Brain microvascular endothelial cell (primary cell): ENCODE measurements at regions not wholly inside any gene's neighbourhood (a gene's known extent, or its start where the extent isn't known, plus 50 kb on each side); places are given as distances from the start of the nearest gene placed in this dataset.
A peak's percentile ranks its signal among the peaks of the same experiment; 100 is the strongest.

Experiments used
- DNase-seq: peaks from one replicate; pipeline ENCODE4 v3.0.0-alpha.2; 2020
- H3K27ac ChIP-seq: fragments of 250-450 bp; sonication (Bioruptor Pico); 2 replicates; pipeline ENCODE4 v1.5.1; 2020; ENCODE audit warnings: mild to moderate bottlenecking, moderate library complexity
- H3K27me3 ChIP-seq: fragments of 250-450 bp; sonication (Bioruptor Pico); replicated peaks from 2 replicates; pipeline ENCODE4 v1.5.1; 2020; ENCODE audit warnings: mild to moderate bottlenecking
- H3K36me3 ChIP-seq: fragments of 250-450 bp; sonication (Bioruptor Pico); replicated peaks from 2 replicates; pipeline ENCODE4 v1.5.1; 2020; ENCODE audit warnings: mild to moderate bottlenecking
- H3K4me3 ChIP-seq: 2 replicates; pipeline ENCODE4 v1.5.1; 2011; ENCODE audit warnings: low read depth, mild to moderate bottlenecking, control low read depth, low read length, moderate library complexity
- in situ Hi-C: cut with HindIII; loops from 2 replicates; pipeline ENCODE4 v1.10.0; 2017; ENCODE audit warnings: low sequenced_read_pairs, low pct_ligation_motif_present
- TF ChIP-seq, protein P1 (sequence below): IDR thresholded peaks from 2 replicates; pipeline ENCODE4 v1.5.1; 2011; ENCODE audit warnings: low read depth, mild to moderate bottlenecking, moderate library complexity, low read length, control low read depth, inconsistent platforms; ENCODE audit errors: missing control alignments

DNA sequence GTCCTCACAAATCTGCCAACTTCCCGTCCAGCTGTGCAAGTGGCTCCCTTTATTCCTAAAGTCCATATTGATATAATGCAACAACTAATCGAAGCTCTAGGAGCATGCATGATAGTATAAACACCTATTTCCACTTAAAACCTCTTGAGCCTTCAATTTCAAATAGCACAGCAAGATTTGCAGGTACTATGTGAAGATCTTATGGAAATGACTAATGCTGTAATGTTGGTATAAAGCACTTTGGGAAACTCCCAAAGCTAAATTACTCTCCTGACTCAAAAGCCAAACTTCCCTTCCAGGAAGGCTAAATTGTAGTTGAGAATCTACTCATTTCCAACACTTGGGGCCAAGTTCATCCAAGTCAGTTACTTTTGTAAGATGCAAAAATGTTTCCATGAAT, 287.6 kb upstream of the CDH11 start:
- TF ChIP-seq, protein P1, sequence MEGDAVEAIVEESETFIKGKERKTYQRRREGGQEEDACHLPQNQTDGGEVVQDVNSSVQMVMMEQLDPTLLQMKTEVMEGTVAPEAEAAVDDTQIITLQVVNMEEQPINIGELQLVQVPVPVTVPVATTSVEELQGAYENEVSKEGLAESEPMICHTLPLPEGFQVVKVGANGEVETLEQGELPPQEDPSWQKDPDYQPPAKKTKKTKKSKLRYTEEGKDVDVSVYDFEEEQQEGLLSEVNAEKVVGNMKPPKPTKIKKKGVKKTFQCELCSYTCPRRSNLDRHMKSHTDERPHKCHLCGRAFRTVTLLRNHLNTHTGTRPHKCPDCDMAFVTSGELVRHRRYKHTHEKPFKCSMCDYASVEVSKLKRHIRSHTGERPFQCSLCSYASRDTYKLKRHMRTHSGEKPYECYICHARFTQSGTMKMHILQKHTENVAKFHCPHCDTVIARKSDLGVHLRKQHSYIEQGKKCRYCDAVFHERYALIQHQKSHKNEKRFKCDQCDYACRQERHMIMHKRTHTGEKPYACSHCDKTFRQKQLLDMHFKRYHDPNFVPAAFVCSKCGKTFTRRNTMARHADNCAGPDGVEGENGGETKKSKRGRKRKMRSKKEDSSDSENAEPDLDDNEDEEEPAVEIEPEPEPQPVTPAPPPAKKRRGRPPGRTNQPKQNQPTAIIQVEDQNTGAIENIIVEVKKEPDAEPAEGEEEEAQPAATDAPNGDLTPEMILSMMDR: no peak
- in situ Hi-C loops: no loop called here
- H3K36me3 ChIP-seq: no peaks in the 10 kb centered on the region
- H3K27me3 ChIP-seq: no peaks in the 10 kb centered on the region
- no peak overlapping the region for H3K4me3 ChIP-seq
- DNase-seq: no peak
- H3K27ac ChIP-seq: no peak overlapping the region

DNA sequence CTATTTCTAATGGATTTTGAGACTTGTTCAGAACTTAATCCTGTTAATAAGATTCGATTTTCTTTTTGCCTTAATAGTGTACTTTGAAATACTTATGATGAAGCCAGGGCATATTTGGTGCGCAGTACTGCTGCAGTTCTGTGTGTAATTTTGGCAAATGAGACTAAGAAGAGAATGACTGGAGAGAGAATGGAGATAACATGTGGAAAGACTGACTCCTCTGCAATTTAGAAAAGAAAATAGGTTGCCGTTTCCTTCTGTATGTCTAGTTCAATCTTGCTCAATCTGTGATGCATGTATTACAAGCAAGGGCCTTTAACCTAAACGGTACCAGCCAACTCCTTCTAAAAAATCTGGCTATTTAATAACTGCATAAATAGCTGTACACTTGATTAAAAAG, 285.1 kb upstream of the CDH11 start:
- in situ Hi-C loops: no loop called here
- Histone ChIP-seq H3K27ac (no peak overlapping the region), H3K4me3 (no peak overlapping the region), H3K27me3 (no peaks in the 10 kb centered on the region), H3K36me3 (no peaks in the 10 kb centered on the region)
- DNase-seq: no peak
- TF ChIP-seq, protein P1: no peak

DNA sequence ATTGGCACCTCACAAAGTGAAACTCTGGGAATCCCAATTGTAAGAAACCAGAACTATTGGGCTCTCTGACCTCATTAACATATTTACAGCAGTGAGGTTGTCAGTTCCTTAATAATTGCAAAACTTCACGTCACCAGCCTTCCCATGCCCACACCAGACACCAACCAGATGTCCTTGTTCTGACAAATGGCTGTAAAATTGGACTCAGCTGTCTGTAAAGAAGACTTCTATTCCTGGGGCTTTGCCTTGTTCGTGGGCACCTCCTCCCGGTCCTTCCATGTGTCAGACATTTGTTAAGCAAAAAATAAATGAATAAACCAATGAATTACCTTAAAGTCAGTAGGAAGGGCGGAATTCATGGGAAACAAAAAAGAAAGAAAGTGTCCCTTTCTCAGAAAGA, 284.3 kb upstream of the CDH11 start:
- no peak overlapping the region for H3K27ac ChIP-seq
- H3K27me3 ChIP-seq: no peaks in the 10 kb centered on the region
- in situ Hi-C loops: no loop called here
- TF ChIP-seq, protein P1: no peak
- no peak for DNase-seq
- no peaks in the 10 kb centered on the region for H3K36me3 ChIP-seq
- no peak overlapping the region for H3K4me3 ChIP-seq

DNA sequence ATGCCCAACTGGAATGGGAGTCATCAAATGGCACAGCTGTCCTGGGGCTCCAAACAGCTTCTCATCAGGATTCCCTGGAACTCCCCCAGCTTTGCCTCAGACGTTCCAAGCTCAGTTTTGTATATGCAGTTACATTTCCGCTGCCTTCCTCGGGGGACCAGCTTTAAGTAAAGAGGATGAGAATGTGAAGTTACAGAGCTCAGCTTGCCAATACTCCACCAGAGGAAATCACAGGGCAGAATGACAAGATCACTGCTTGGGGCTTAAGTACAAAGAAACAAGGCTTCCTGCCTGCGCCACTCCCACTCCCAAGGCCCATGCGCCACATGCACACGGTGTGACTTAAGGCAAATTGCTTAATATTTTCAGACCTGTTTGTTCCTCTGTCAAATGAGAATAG, 272.4 kb upstream of the CDH11 start:
- Histone ChIP-seq H3K27ac (no peak overlapping the region), H3K4me3 (no peak overlapping the region), H3K27me3 (no peaks in the 10 kb centered on the region), H3K36me3 (no peaks in the 10 kb centered on the region)
- in situ Hi-C loops: no loop called here
- DNase-seq: no peak
- TF ChIP-seq, protein P1: no peak

DNA sequence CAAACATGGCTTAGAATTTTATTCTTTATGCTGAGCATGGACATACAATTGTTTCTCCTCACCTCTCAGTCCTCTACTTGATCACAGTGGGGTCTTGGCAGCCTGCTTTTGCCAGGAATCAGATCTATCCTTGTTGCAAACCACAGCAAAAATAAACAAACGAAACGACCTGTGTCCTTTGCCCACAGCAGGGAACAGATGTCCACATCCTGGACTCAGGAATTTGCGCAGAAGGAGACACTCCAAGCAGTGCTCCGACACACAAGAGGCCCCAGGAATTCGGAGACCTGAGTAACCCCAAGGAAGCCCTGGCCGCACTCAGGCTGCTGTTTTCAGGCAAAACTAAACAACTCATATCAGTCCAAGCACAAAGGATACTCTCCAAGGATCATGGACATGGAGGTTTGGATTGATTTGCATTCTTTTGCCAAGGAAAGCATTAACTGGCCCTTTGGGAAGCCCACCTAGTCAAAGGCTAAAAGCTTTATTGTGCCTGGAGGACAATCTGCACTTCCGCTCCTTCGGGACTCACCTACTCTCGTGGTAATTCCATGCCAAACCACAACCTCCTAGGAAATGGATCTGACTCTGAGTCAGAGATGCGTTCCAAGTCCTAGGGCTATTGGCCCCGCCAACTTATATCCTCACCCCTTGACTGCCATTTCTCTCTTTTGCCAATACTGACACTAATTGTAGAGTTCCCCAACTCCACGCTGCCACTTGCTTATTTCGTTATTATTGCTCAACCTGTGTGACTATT, 271.1 kb upstream of the CDH11 start:
- DNase-seq: no peak
- in situ Hi-C loops: no loop called here
- no peak overlapping the region for H3K27ac ChIP-seq
- H3K4me3 ChIP-seq: no peak overlapping the region
- no peaks in the 10 kb centered on the region for H3K36me3 ChIP-seq
- no peaks in the 10 kb centered on the region for H3K27me3 ChIP-seq
- TF ChIP-seq, protein P1: no peak

DNA sequence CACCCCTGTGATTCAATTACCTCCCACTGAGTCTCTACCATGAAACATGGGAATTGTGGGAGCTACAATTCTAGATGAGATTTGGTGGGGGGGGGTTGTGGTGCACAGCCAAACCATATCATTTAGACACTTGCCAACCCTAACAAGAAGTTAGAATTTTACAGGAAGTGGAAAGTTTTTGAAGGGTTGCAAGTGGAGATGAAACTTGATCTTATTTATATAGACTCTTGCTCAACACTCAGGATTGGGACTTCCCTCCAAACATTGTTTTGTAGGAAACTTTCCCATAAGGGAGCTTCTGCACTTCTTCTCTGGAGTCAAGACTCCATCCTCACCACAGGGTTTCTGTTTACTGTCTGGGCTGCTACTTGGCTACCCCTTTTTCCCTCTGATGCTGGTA, 266.7 kb upstream of the CDH11 start:
- in situ Hi-C loops: no loop called here
- no peak overlapping the region for H3K4me3 ChIP-seq
- peak overlapping the region; percentile 81 for H3K27ac ChIP-seq
- H3K36me3 ChIP-seq: no peaks in the 10 kb centered on the region
- peak; percentile 91 for DNase-seq
- H3K27me3 ChIP-seq: no peaks in the 10 kb centered on the region
- TF ChIP-seq, protein P1: no peak
